Panc1 (cell line): ENCODE measurements at regions not wholly inside any gene's neighbourhood (a gene's known extent, or its start where the extent isn't known, plus 50 kb on each side); places are given as distances from the start of the nearest gene placed in this dataset.

ENCODE experiments used
- POLR2AphosphoS5 ChIP-seq: IDR thresholded peaks from 2 replicates; pipeline ENCODE4 v1.6.1; 2012; ENCODE audit warnings: mild to moderate bottlenecking, low read depth, low read length, moderate library complexity
- SIN3A ChIP-seq: IDR thresholded peaks from 2 replicates; pipeline ENCODE4 v1.6.1; 2012; ENCODE audit warnings: low read depth, mild to moderate bottlenecking, low read length, moderate library complexity, borderline replicate concordance; ENCODE audit not compliant: insufficient read depth
- TCF7L2 ChIP-seq: IDR thresholded peaks from 2 replicates; pipeline ENCODE4 v1.6.1; 2011; ENCODE audit warnings: mild to moderate bottlenecking, low read depth, low read length, inconsistent platforms
- TF ChIP-seq, protein P1 (sequence below): fragments of 450-650 bp; IDR thresholded peaks from 2 replicates; pipeline ENCODE4 v1.5.1; 2017; ENCODE audit warnings: mild to moderate bottlenecking
- TF ChIP-seq, protein P2 (sequence below), 2 experiments: IDR thresholded peaks; 2 replicates each; pipeline ENCODE4 v1.6.1; 2011 to 2012; ENCODE audit warnings: low read depth in 2 of 2, control low read depth in 1 of 2, low read length in 1 of 2, mild to moderate bottlenecking in 1 of 2, moderate library complexity in 1 of 2; ENCODE audit not compliant: insufficient read depth in 1 of 2

DNA sequence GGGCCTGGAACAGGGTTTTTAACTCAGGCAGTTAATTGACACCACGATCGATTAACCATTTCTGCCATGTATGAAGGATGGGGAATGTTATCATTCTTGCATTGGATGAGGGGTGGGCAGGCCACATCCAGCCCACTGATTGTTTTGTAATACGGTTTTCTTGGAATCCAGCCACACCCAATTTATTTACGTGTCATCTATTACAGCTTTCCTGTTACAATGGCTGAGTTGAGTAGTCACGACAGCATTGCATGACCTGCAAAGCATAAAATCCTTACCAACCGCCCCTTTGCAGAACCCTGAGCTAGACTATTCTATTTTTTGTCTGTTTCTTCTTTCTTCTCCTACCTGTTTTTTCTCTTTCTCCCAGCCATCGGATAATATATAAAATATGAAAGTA lies 122.0 kb upstream of the STC2 start:
- TF ChIP-seq POLR2AphosphoS5 (no peak), TCF7L2 (no peak), SIN3A (no peak)
- TF ChIP-seq, protein P1, sequence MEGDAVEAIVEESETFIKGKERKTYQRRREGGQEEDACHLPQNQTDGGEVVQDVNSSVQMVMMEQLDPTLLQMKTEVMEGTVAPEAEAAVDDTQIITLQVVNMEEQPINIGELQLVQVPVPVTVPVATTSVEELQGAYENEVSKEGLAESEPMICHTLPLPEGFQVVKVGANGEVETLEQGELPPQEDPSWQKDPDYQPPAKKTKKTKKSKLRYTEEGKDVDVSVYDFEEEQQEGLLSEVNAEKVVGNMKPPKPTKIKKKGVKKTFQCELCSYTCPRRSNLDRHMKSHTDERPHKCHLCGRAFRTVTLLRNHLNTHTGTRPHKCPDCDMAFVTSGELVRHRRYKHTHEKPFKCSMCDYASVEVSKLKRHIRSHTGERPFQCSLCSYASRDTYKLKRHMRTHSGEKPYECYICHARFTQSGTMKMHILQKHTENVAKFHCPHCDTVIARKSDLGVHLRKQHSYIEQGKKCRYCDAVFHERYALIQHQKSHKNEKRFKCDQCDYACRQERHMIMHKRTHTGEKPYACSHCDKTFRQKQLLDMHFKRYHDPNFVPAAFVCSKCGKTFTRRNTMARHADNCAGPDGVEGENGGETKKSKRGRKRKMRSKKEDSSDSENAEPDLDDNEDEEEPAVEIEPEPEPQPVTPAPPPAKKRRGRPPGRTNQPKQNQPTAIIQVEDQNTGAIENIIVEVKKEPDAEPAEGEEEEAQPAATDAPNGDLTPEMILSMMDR = no peak
- TF ChIP-seq, protein P2, sequence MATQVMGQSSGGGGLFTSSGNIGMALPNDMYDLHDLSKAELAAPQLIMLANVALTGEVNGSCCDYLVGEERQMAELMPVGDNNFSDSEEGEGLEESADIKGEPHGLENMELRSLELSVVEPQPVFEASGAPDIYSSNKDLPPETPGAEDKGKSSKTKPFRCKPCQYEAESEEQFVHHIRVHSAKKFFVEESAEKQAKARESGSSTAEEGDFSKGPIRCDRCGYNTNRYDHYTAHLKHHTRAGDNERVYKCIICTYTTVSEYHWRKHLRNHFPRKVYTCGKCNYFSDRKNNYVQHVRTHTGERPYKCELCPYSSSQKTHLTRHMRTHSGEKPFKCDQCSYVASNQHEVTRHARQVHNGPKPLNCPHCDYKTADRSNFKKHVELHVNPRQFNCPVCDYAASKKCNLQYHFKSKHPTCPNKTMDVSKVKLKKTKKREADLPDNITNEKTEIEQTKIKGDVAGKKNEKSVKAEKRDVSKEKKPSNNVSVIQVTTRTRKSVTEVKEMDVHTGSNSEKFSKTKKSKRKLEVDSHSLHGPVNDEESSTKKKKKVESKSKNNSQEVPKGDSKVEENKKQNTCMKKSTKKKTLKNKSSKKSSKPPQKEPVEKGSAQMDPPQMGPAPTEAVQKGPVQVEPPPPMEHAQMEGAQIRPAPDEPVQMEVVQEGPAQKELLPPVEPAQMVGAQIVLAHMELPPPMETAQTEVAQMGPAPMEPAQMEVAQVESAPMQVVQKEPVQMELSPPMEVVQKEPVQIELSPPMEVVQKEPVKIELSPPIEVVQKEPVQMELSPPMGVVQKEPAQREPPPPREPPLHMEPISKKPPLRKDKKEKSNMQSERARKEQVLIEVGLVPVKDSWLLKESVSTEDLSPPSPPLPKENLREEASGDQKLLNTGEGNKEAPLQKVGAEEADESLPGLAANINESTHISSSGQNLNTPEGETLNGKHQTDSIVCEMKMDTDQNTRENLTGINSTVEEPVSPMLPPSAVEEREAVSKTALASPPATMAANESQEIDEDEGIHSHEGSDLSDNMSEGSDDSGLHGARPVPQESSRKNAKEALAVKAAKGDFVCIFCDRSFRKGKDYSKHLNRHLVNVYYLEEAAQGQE (IDR thresholded peaks at IDR 0.05; ENCODE audit: insufficient read depth in 1 of 2, low read depth in 2 of 2, low read length in 1 of 2) = no peak
